Osteocyte (in vitro differentiated cells): ENCODE measurements at regions not wholly inside any gene's neighbourhood (a gene's known extent, or its start where the extent isn't known, plus 50 kb on each side); places are given as distances from the start of the nearest gene placed in this dataset.

Source experiments
- DNase-seq: peaks from one replicate; pipeline ENCODE4 v3.0.0; 2021; ENCODE audit warnings: mixed read lengths; ENCODE audit not compliant: unreplicated experiment; ENCODE audit errors: extremely low spot score
- H3K27ac Mint-ChIP-seq: one replicate; pipeline ENCODE4 v1.8.0; 2021; ENCODE audit warnings: mild to moderate bottlenecking, mixed read lengths; ENCODE audit not compliant: unreplicated experiment
- H3K27me3 Mint-ChIP-seq: one replicate; pipeline ENCODE4 v1.8.0; 2021; ENCODE audit warnings: mixed read lengths; ENCODE audit not compliant: unreplicated experiment
- H3K36me3 Mint-ChIP-seq: one replicate; pipeline ENCODE4 v1.8.0; 2021; ENCODE audit warnings: mixed read lengths; ENCODE audit not compliant: unreplicated experiment
- H3K4me1 Mint-ChIP-seq: one replicate; pipeline ENCODE4 v1.8.0; 2021; ENCODE audit warnings: mixed read lengths; ENCODE audit not compliant: unreplicated experiment
- H3K4me3 Mint-ChIP-seq: one replicate; pipeline ENCODE4 v1.8.0; 2021; ENCODE audit warnings: mild to moderate bottlenecking, moderate library complexity, mixed read lengths; ENCODE audit not compliant: unreplicated experiment
- H3K9me3 Mint-ChIP-seq: one replicate; pipeline ENCODE4 v1.8.0; 2021; ENCODE audit warnings: mixed read lengths; ENCODE audit not compliant: unreplicated experiment
- CTCF ChIP-seq: fragments of 200-600 bp; sonication (generic); IDR thresholded peaks from 2 replicates; pipeline ENCODE4 v1.5.0; 2021; ENCODE audit warnings: antibody characterized with exemption, mild to moderate bottlenecking, moderate library complexity

GRCh38 chr9:129262261-129262660 lies 84.2 kb upstream of the IER5L start:
- H3K9me3 Mint-ChIP-seq, result no peaks in the 10 kb centered on the region
- H3K4me1 Mint-ChIP-seq, result peaks cover 10% of the 10 kb centered on the region
- no peak overlapping the region for H3K4me3 Mint-ChIP-seq
- no peak for DNase-seq
- H3K27me3 Mint-ChIP-seq, result peaks cover 11% of the 10 kb centered on the region
- TF ChIP-seq CTCF, result no peak
- no peak overlapping the region for H3K27ac Mint-ChIP-seq
- H3K36me3 Mint-ChIP-seq, result no peaks in the 10 kb centered on the region

GRCh38 chr9:129259375-129259774 lies 81.3 kb upstream of the IER5L start:
- H3K4me1 Mint-ChIP-seq, result peaks cover 15% of the 10 kb centered on the region
- no peaks in the 10 kb centered on the region for H3K9me3 Mint-ChIP-seq
- H3K4me3 Mint-ChIP-seq, result peak overlapping the region; percentile 52
- no peak overlapping the region for H3K27ac Mint-ChIP-seq
- no peak for DNase-seq
- H3K27me3 Mint-ChIP-seq, result peaks cover 11% of the 10 kb centered on the region
- no peak for TF ChIP-seq CTCF
- no peaks in the 10 kb centered on the region for H3K36me3 Mint-ChIP-seq

GRCh38 chr9:129258823-129259301 lies 80.8 kb upstream of the IER5L start:
- TF ChIP-seq CTCF, result no peak
- peaks cover 11% of the 10 kb centered on the region for H3K27me3 Mint-ChIP-seq
- no peaks in the 10 kb centered on the region for H3K9me3 Mint-ChIP-seq
- H3K36me3 Mint-ChIP-seq, result no peaks in the 10 kb centered on the region
- H3K4me1 Mint-ChIP-seq, result peaks cover 16% of the 10 kb centered on the region
- DNase-seq, result no peak
- peak overlapping the region; percentile 52 for H3K4me3 Mint-ChIP-seq
- H3K27ac Mint-ChIP-seq, result no peak overlapping the region

GRCh38 chr9:129258124-129258822 lies 80.2 kb upstream of the IER5L start:
- Mint-ChIP-seq H3K36me3 (no peaks in the 10 kb centered on the region), H3K4me3 (peak overlapping the region; percentile 51), H3K27me3 (peaks cover 11% of the 10 kb centered on the region), H3K9me3 (no peaks in the 10 kb centered on the region), H3K27ac (no peak overlapping the region), H3K4me1 (peaks cover 16% of the 10 kb centered on the region)
- DNase-seq, result peak; percentile 93
- TF ChIP-seq CTCF, result no peak

- no peak for TF ChIP-seq CTCF
- no peak overlapping the region for H3K27ac Mint-ChIP-seq
- H3K27me3 Mint-ChIP-seq, result peaks cover 8% of the 10 kb centered on the region
- H3K9me3 Mint-ChIP-seq, result no peaks in the 10 kb centered on the region
- peaks cover 16% of the 10 kb centered on the region for H3K4me1 Mint-ChIP-seq
- no peak overlapping the region for H3K4me3 Mint-ChIP-seq
- no peaks in the 10 kb centered on the region for H3K36me3 Mint-ChIP-seq
- DNase-seq, result no peak
Measured at GRCh38 chr9:129256959-129257713, 79.1 kb upstream of the IER5L start.
